HL-60 (cell line): ENCODE measurements at regions not wholly inside any gene's neighbourhood (a gene's known extent, or its start where the extent isn't known, plus 50 kb on each side); places are given as distances from the start of the nearest gene placed in this dataset.

Experiments used
- DNase-seq, 2 experiments: peaks; one replicate each; pipeline ENCODE4 v3.0.0-alpha.2; 2010 to 2020; ENCODE audit warnings: low read depth in 1 of 2, low spot score in 1 of 2
- H3K27ac ChIP-seq: fragments of 250-450 bp; sonication (Bioruptor Pico); replicated peaks from 2 replicates; pipeline ENCODE4 v1.5.1; 2020; ENCODE audit warnings: mild to moderate bottlenecking, moderate library complexity
- H3K27me3 ChIP-seq: fragments of 250-450 bp; sonication (Bioruptor Pico); 2 replicates; pipeline ENCODE4 v1.5.1; 2021; ENCODE audit warnings: mild to moderate bottlenecking, moderate library complexity; ENCODE audit not compliant: insufficient read depth, poor library complexity, severe bottlenecking
- H3K4me3 ChIP-seq: replicated peaks from 2 replicates; pipeline ENCODE4 v1.5.1; 2011; ENCODE audit warnings: mild to moderate bottlenecking, control low read depth, low read length; ENCODE audit not compliant: insufficient read depth
- CTCF ChIP-seq: IDR thresholded peaks from one replicate; pipeline ENCODE4 v1.5.1; 2011; ENCODE audit warnings: low read length, control low read depth, inconsistent platforms; ENCODE audit not compliant: insufficient read depth
- GABPA ChIP-seq: IDR thresholded peaks from 2 replicates; pipeline ENCODE4 v1.6.1; 2012; ENCODE audit warnings: low read depth
- POLR2AphosphoS5 ChIP-seq: IDR thresholded peaks from 2 replicates; pipeline ENCODE4 v1.6.1; 2012; ENCODE audit warnings: low read depth
- REST ChIP-seq: IDR thresholded peaks from 2 replicates; pipeline ENCODE4 v1.6.1; 2012; ENCODE audit warnings: low read depth; ENCODE audit not compliant: insufficient replicate concordance
- SPI1 ChIP-seq: IDR thresholded peaks from 2 replicates; pipeline ENCODE4 v1.6.1; 2012; ENCODE audit warnings: low read depth, mild to moderate bottlenecking, borderline replicate concordance

- no peak overlapping the region for H3K4me3 ChIP-seq
- peaks cover 6% of the 10 kb centered on the region for H3K27me3 ChIP-seq
- no peak overlapping the region for H3K27ac ChIP-seq
- TF ChIP-seq POLR2AphosphoS5 (no peak), CTCF (no peak), GABPA (no peak), SPI1 (no peak), REST (no peak)
- no peak for DNase-seq
Observed at GRCh38 chr18:78906066-78906465, 73.6 kb upstream of the SALL3 start.

- no peak overlapping the region for H3K4me3 ChIP-seq
- peaks cover 6% of the 10 kb centered on the region for H3K27me3 ChIP-seq
- no peak overlapping the region for H3K27ac ChIP-seq
- no peak for DNase-seq
- TF ChIP-seq POLR2AphosphoS5: no peak
- TF ChIP-seq CTCF: no peak
- no peak for TF ChIP-seq SPI1
- TF ChIP-seq REST: no peak
- TF ChIP-seq GABPA: no peak
Observed at GRCh38 chr18:78908462-78909260, 71.0 kb upstream of the SALL3 start.

- no peak overlapping the region for H3K27ac ChIP-seq
- H3K4me3 ChIP-seq: no peak overlapping the region
- TF ChIP-seq REST (no peak), CTCF (no peak), GABPA (no peak), POLR2AphosphoS5 (no peak), SPI1 (no peak)
- no peak for DNase-seq
- peaks cover 13% of the 10 kb centered on the region for H3K27me3 ChIP-seq
Observed at GRCh38 chr18:78911751-78912283, 67.8 kb upstream of the SALL3 start.
